ENCODE measurements at regions not wholly inside any gene's neighbourhood (a gene's known extent, or its start where the extent isn't known, plus 50 kb on each side); places are given as distances from the start of the nearest gene placed in this dataset.

DNA sequence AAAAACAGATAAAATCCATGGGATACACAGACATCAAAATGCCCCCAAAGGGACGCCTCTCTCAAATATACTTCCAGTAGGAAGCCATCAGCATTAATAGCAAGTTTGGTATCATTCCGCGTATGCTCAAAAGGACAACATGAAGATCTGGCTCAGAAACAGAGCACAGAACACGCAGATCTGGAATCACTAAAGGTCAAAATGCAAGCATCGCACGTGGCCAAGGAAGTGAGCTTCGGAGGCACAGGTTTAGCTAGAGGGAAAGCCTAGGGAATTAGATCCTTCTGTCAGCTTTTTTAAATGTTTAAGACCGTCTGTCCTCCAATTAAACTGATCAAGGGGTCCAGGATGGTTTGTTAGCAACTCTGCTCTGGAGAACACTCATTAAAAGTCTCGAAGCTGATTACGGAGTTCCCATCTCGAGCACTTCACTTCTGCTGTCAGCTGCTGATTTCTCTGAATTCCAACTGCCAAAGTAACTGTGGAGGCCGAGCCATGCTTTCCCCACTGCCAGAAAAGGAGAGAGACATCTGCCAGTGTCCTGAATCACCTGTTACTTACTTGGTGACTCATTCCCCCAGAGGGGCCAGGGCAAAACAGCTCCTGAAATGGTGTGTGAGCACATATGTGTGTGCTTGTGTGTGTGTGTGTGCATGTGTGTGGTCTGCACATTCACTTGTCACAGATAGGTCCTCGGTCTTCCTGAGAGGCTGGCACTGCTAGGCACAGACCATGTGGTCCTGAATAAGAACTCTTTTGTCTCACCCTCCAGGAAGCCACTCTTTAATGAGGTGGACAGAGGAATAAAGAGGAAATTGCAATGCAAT is 177.7 kb upstream of the PPARGC1A start:
- no peak overlapping the region for H3K9ac ChIP-seq (replicated peaks; ENCODE audit: extremely low read depth, insufficient read depth, low read length)
- DNase-seq (ENCODE audit: low read depth, low spot score) = no peak
- H3K36me3 ChIP-seq (ENCODE audit: control insufficient read depth in 2 of 2, extremely low read depth in 1 of 2, insufficient read depth in 2 of 2, low read length in 2 of 2) = no peaks in the 10 kb centered on the region
- FAIRE-seq = no peak
- H3K79me2 ChIP-seq (ENCODE audit: control insufficient read depth, insufficient read depth, low read length) = no peaks in the 10 kb centered on the region
- dilution Hi-C loops (cut with MboI; ENCODE audit: extremely low pct_ligation_motif_present, low sequenced_read_pairs) (no loop called here), intact Hi-C loops (cut with micrococcal nuclease) (no loop called here)
- no peaks in the 10 kb centered on the region for H3K9me3 ChIP-seq (replicated peaks; ENCODE audit: control insufficient read depth, insufficient read depth, low read length)
- H2AFZ ChIP-seq (ENCODE audit: low read depth, low read length) = no peak overlapping the region
- ChIA-PET POLR2A (interaction anchor here (0.7 kb wide), 1 partner anchor 101 kb away, joined by 3 read pairs; no protein-coding TSS in a partner anchor), CTCF (no interaction called here)
- no peaks in the 10 kb centered on the region for H3K9me1 ChIP-seq (replicated peaks; ENCODE audit: control insufficient read depth, extremely low read depth, insufficient read depth, low read length)
- H3K27me3 ChIP-seq (ENCODE audit: control insufficient read depth in 2 of 2, insufficient read depth in 2 of 2, low read length in 2 of 2) = no peaks in the 10 kb centered on the region
- H3K27ac ChIP-seq (ENCODE audit: insufficient read depth, low read depth, low read length) = no peak overlapping the region
- no peak overlapping the region for H3K4me3 ChIP-seq (replicated peaks in 1 of 3; ENCODE audit: insufficient read depth in 1 of 3, low read depth in 1 of 3, low read length in 3 of 3)
- no peak overlapping the region for H3K4me2 ChIP-seq (ENCODE audit: insufficient read depth, low read length)
- H3K4me1 ChIP-seq (ENCODE audit: control insufficient read depth, extremely low read depth, insufficient read depth, low read length) = no peaks in the 10 kb centered on the region
- TF ChIP-seq POLR2AphosphoS5 (IDR thresholded peaks at IDR 0.05; ENCODE audit: insufficient read depth, low read depth, low read length) (no peak), FOS (IDR thresholded peaks at IDR 0.05; ENCODE audit: borderline replicate concordance, insufficient read depth, low read length) (no peak), POLR2A (IDR thresholded peaks at IDR 0.05; ENCODE audit: low read depth, low read length) (no peak), GATA2 (IDR thresholded peaks at IDR 0.05; ENCODE audit: insufficient read depth, insufficient read length, low read depth, low read length) (no peak), MYC (IDR thresholded peaks at IDR 0.05; ENCODE audit: low read depth, low read length) (no peak)
- TF ChIP-seq, protein P1, sequence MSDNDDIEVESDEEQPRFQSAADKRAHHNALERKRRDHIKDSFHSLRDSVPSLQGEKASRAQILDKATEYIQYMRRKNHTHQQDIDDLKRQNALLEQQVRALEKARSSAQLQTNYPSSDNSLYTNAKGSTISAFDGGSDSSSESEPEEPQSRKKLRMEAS (IDR thresholded peaks at IDR 0.05; ENCODE audit: insufficient read depth, insufficient read length) = no peak
- TF ChIP-seq, protein P2, sequence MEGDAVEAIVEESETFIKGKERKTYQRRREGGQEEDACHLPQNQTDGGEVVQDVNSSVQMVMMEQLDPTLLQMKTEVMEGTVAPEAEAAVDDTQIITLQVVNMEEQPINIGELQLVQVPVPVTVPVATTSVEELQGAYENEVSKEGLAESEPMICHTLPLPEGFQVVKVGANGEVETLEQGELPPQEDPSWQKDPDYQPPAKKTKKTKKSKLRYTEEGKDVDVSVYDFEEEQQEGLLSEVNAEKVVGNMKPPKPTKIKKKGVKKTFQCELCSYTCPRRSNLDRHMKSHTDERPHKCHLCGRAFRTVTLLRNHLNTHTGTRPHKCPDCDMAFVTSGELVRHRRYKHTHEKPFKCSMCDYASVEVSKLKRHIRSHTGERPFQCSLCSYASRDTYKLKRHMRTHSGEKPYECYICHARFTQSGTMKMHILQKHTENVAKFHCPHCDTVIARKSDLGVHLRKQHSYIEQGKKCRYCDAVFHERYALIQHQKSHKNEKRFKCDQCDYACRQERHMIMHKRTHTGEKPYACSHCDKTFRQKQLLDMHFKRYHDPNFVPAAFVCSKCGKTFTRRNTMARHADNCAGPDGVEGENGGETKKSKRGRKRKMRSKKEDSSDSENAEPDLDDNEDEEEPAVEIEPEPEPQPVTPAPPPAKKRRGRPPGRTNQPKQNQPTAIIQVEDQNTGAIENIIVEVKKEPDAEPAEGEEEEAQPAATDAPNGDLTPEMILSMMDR (IDR thresholded peaks at IDR 0.05; ENCODE audit: extremely low read depth in 1 of 2, insufficient read depth in 1 of 2, low read depth in 1 of 2, low read length in 2 of 2) = no peak
- BruUV-seq (replicated peaks) = no TSS peak
- H4K20me1 ChIP-seq (replicated peaks; ENCODE audit: control insufficient read depth, extremely low read depth, insufficient read depth, low read length) = no peaks in the 10 kb centered on the region

All from endothelial cell of umbilical vein (primary cell).